Tibial nerve (tissue), 4 donors: ENCODE measurements at regions not wholly inside any gene's neighbourhood (a gene's known extent, or its start where the extent isn't known, plus 50 kb on each side); places are given as distances from the start of the nearest gene placed in this dataset.
A peak's percentile ranks its signal among the peaks of the same experiment; 100 is the strongest.

Experiments
- DNase-seq, 2 donors: peaks; one replicate each; pipeline ENCODE4 v3.0.0-alpha.2; 2019; ENCODE audit warnings: low spot score in 2 of 2
- H3K27ac ChIP-seq, 4 donors: fragments of 200-600 bp; sonication (generic) in 3 of 4; one replicate each; pipeline ENCODE4 v1.5.1; 2017 to 2019; ENCODE audit warnings: mild to moderate bottlenecking in 1 of 4
- H3K27me3 ChIP-seq, 2 donors: fragments of 200-600 bp; sonication (generic) in 1 of 2; one replicate each; pipeline versions ENCODE4 v1.5.1 to v1.6.0; 2017 to 2019
- H3K36me3 ChIP-seq, 3 donors: fragments of 200-600 bp; sonication (generic); one replicate each; pipeline ENCODE4 v1.5.1; 2018 to 2019
- H3K4me1 ChIP-seq, 4 donors: fragments of 200-600 bp; sonication (generic) in 3 of 4; one replicate each; pipeline ENCODE4 v1.5.1; 2017 to 2019
- H3K4me3 ChIP-seq, 4 donors: fragments of 200-600 bp; sonication (generic) in 3 of 4; one replicate each; pipeline ENCODE4 v1.5.1; 2017 to 2019; ENCODE audit warnings: mild to moderate bottlenecking in 1 of 4, moderate library complexity in 1 of 4
- H3K9me3 ChIP-seq, 4 donors: fragments of 200-600 bp; sonication (generic) in 3 of 4; one replicate each; pipeline ENCODE4 v1.5.1; 2017 to 2019
- CTCF ChIP-seq, 5 experiments: fragments of 200-600 bp in 3 of 5; fragments of 450-650 bp in 2 of 5; sonication (generic) in 3 of 5; IDR thresholded peaks; one replicate each; pipeline ENCODE4 v1.5.1; 2016 to 2019; ENCODE audit warnings: antibody characterized with exemption in 5 of 5, mild to moderate bottlenecking in 3 of 5, moderate library complexity in 2 of 5
- EP300 ChIP-seq, 2 donors: sonication (generic); formaldehyde crosslinking; IDR thresholded peaks; one replicate each; pipeline ENCODE4 v1.6.1; 2017; ENCODE audit warnings: antibody characterized with exemption in 2 of 2, mild to moderate bottlenecking in 1 of 2
- POLR2A ChIP-seq, 2 donors: fragments of 450-650 bp; IDR thresholded peaks; one replicate each; pipeline ENCODE4 v1.6.1; 2017; ENCODE audit warnings: antibody characterized with exemption in 2 of 2, mild to moderate bottlenecking in 2 of 2, moderate library complexity in 2 of 2
- WGBS, 2 donors: methylation state at CpG; one replicate each; pipeline ENCODE4 v1.1.5; 2018; 5-methylcytosine and 5-hydroxymethylcytosine counted together

DNA sequence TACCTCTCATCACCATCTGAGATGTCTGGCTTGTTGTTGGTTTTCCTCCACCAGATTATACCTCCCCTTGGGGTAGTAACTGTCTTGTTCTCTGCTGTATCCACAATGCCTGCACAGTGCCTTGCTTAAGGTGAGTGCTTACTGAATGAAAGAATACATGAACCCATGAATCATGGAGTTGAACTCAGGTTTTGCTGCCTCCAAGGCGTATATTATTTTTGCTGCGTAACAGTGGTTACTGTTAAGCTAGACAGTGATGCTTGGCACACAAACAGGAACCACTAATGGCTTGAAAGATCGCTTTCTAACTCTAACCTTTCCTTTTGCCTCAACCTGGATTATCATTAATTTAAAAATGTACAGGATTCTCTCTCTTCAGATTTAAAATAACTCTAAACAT, 695.8 kb downstream of the TOX3 start:
- no peak overlapping the region for H3K27ac ChIP-seq
- peaks cover 0 to 15% (median 0%) of the 10 kb centered on the region in 4 donors for H3K9me3 ChIP-seq
- no peaks in the 10 kb centered on the region for H3K4me1 ChIP-seq
- TF ChIP-seq EP300 (IDR thresholded peaks at IDR 0.05) = no peak
- TF ChIP-seq CTCF (IDR thresholded peaks at IDR 0.05) = no peak
- no peak for TF ChIP-seq POLR2A (IDR thresholded peaks at IDR 0.05)
- no peak overlapping the region for H3K4me3 ChIP-seq
- H3K27me3 ChIP-seq = no peaks in the 10 kb centered on the region
- no peaks in the 10 kb centered on the region for H3K36me3 ChIP-seq
- WGBS, 2 donors = 89 to 90% methylated on average over 3 of the region's 3 CpGs
- DNase-seq = no peak

- Histone ChIP-seq H3K4me3 (no peak overlapping the region), H3K4me1 (no peaks in the 10 kb centered on the region), H3K9me3 (peaks cover 0 to 15% (median 0%) of the 10 kb centered on the region in 4 donors), H3K27me3 (no peaks in the 10 kb centered on the region), H3K36me3 (no peaks in the 10 kb centered on the region), H3K27ac (no peak overlapping the region)
- TF ChIP-seq POLR2A (IDR thresholded peaks at IDR 0.05) (no peak), CTCF (IDR thresholded peaks at IDR 0.05) (no peak), EP300 (IDR thresholded peaks at IDR 0.05) (no peak)
- DNase-seq = no peak
- 63 to 73% methylated on average over 1 of the region's 1 CpG for WGBS, 2 donors
Measured at GRCh38 chr16:51849715-51850114, 697.2 kb downstream of the TOX3 start.

- H3K4me3 ChIP-seq = no peak overlapping the region
- H3K27ac ChIP-seq = no peak overlapping the region
- H3K4me1 ChIP-seq = no peaks in the 10 kb centered on the region
- no peak for DNase-seq
- H3K36me3 ChIP-seq = no peaks in the 10 kb centered on the region
- H3K27me3 ChIP-seq = no peaks in the 10 kb centered on the region
- TF ChIP-seq CTCF (IDR thresholded peaks at IDR 0.05) (no peak), POLR2A (IDR thresholded peaks at IDR 0.05) (no peak), EP300 (IDR thresholded peaks at IDR 0.05) (no peak)
- H3K9me3 ChIP-seq = no peaks in the 10 kb centered on the region
- 60 to 65% methylated on average over 19 of the region's 19 CpGs for WGBS, 2 donors
Measured at GRCh38 chr16:51845586-51846305, 694.7 kb upstream of the SALL1 start.

- DNase-seq = no peak
- H3K36me3 ChIP-seq = no peaks in the 10 kb centered on the region
- TF ChIP-seq CTCF (IDR thresholded peaks at IDR 0.05) (no peak), EP300 (IDR thresholded peaks at IDR 0.05) (no peak)
- H3K9me3 ChIP-seq = no peaks in the 10 kb centered on the region
- no peaks in the 10 kb centered on the region for H3K27me3 ChIP-seq
- H3K4me1 ChIP-seq = no peaks in the 10 kb centered on the region
- WGBS, 2 donors = 20 to 41% methylated on average over 1 of the region's 1 CpG
- no peak overlapping the region for H3K27ac ChIP-seq
- H3K4me3 ChIP-seq = no peak overlapping the region
Measured at GRCh38 chr16:51839727-51840462, 688.8 kb upstream of the SALL1 start.

DNA sequence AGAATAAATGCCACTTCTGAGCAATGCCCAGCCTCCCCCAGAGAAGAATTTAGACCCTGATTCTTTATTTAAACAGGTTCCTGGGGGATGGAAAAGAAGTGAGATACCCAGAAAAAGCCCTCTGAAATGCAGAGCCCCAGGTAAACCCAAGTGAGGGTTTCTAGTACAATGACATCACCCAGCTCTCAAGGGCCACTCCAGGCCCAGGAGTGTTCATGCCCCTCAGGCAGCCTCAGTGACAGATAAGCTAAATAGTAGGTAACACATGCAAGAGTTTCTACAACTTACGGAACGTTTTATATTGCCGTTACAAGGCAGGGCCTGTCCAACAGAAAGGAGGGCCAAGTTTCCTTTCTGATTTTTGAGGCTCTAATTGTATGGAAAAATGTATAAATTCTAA, 683.7 kb upstream of the SALL1 start:
- H3K27me3 ChIP-seq = no peaks in the 10 kb centered on the region
- no peak for DNase-seq
- no peaks in the 10 kb centered on the region for H3K9me3 ChIP-seq
- H3K4me3 ChIP-seq = no peak overlapping the region
- peak overlapping the region in 1 of 4 donors; percentile 32 for H3K27ac ChIP-seq
- peaks cover 0 to 10% (median 0%) of the 10 kb centered on the region in 4 donors for H3K4me1 ChIP-seq
- 57 to 71% methylated on average over 3 of the region's 3 CpGs for WGBS, 2 donors
- TF ChIP-seq EP300 (IDR thresholded peaks at IDR 0.05) (no peak), CTCF (IDR thresholded peaks at IDR 0.05) (no peak), POLR2A (IDR thresholded peaks at IDR 0.05) (no peak)
- no peaks in the 10 kb centered on the region for H3K36me3 ChIP-seq
